Left lung (tissue), 4 donors: ENCODE measurements at regions not wholly inside any gene's neighbourhood (a gene's known extent, or its start where the extent isn't known, plus 50 kb on each side); places are given as distances from the start of the nearest gene placed in this dataset.
A peak's percentile ranks its signal among the peaks of the same experiment; 100 is the strongest.

Experiments used
- ATAC-seq: fragments of 200-7000 bp; cut with Tn5 transposase; one replicate; pipeline ENCODE4 v1.9.1; 2020; ENCODE audit warnings: moderate library complexity
- DNase-seq, 4 donors: peaks; one replicate each; pipeline ENCODE4 v3.0.0-alpha.2; 2013 to 2020
- H3K27ac ChIP-seq, 2 donors: fragments of 200-600 bp; sonication (generic) in 1 of 2; one replicate each; pipeline versions ENCODE4 v1.5.0 to v1.8.0; 2020 to 2021
- H3K27me3 ChIP-seq, 2 donors: fragments of 200-600 bp; sonication (generic) in 1 of 2; one replicate each; pipeline versions ENCODE4 v1.5.0 to v1.8.0; 2020 to 2021
- H3K36me3 ChIP-seq, 2 donors: fragments of 200-600 bp; sonication (generic) in 1 of 2; one replicate each; pipeline versions ENCODE4 v1.5.0 to v1.8.0; 2020 to 2021
- H3K4me1 ChIP-seq, 2 donors: fragments of 200-600 bp; one replicate each; pipeline ENCODE4 v1.8.0; 2021
- H3K4me3 ChIP-seq, 2 donors: fragments of 200-600 bp; sonication (generic) in 1 of 2; one replicate each; pipeline versions ENCODE4 v1.5.0 to v1.8.0; 2020 to 2021; ENCODE audit warnings: mild to moderate bottlenecking in 1 of 2
- H3K9me3 ChIP-seq, 2 donors: fragments of 200-600 bp; sonication (generic) in 1 of 2; one replicate each; pipeline versions ENCODE4 v1.5.0 to v1.8.0; 2020 to 2021
- intact Hi-C, 2 donors: fragments of 100-400 bp; cut with DNase I; formaldehyde crosslinking; loops; one replicate each; pipeline versions ENCODE4 v1.11.2 to v1.14.2; 2022
- TF ChIP-seq, protein P1 (sequence below), 2 donors: fragments of 200-600 bp; sonication (generic) in 1 of 2; IDR thresholded peaks; one replicate each; pipeline versions ENCODE4 v1.5.0 to v1.8.0; 2021; ENCODE audit warnings: antibody characterized with exemption in 2 of 2
- donor health status: DM: no; HTN: yes; CAD: no.
- donor health status: DM: no; HTN: no; CAD: no.

DNA sequence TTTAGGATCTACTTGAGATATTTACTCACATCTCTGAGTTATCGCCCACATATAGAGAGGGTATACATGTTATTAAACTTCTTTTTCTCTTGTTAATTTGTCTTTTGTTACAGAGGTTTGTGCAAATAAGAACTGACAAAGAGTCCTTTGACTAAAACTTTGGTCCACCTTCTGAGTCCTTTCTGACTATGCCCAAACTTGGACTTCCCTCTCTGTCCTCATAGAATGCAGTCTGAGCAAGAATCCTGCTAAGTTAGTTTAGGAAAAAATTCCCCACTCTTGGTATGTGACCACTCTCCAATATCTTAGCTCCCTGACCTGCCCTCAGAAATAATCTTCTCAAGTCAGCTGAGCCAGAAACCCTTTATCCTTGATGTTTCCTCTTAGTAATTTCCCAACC, 257.5 kb upstream of the REG3G start:
- intact Hi-C loops = no loop called here
- ATAC-seq (no peak), DNase-seq (no peak)
- TF ChIP-seq, protein P1, sequence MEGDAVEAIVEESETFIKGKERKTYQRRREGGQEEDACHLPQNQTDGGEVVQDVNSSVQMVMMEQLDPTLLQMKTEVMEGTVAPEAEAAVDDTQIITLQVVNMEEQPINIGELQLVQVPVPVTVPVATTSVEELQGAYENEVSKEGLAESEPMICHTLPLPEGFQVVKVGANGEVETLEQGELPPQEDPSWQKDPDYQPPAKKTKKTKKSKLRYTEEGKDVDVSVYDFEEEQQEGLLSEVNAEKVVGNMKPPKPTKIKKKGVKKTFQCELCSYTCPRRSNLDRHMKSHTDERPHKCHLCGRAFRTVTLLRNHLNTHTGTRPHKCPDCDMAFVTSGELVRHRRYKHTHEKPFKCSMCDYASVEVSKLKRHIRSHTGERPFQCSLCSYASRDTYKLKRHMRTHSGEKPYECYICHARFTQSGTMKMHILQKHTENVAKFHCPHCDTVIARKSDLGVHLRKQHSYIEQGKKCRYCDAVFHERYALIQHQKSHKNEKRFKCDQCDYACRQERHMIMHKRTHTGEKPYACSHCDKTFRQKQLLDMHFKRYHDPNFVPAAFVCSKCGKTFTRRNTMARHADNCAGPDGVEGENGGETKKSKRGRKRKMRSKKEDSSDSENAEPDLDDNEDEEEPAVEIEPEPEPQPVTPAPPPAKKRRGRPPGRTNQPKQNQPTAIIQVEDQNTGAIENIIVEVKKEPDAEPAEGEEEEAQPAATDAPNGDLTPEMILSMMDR (IDR thresholded peaks at IDR 0.05) = no peak
- no peaks in the 10 kb centered on the region for H3K4me1 ChIP-seq
- no peaks in the 10 kb centered on the region for H3K36me3 ChIP-seq
- no peak overlapping the region for H3K4me3 ChIP-seq
- peaks cover 0 to 2% of the 10 kb centered on the region in 2 donors for H3K9me3 ChIP-seq
- no peak overlapping the region for H3K27ac ChIP-seq
- no peaks in the 10 kb centered on the region for H3K27me3 ChIP-seq

DNA sequence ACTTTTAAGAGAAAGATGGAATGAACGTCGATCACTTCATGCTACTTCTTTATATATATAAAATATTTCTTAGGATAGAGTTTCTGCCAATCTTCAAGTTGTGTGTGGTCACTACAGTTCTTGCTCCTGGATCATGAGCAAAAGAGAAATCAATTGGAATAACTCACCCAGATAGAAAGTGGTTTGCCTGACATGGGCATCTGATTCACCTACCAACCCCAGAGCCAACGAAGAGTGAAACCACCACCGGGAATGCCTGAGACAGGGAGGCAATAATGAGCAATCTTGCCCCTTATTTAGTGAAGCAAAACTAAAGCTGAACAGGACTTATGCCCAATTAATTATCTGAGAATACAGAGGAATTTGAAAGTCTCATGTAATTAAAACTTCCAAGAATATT, 250.2 kb upstream of the REG3G start:
- Histone ChIP-seq H3K4me3 (no peak overlapping the region), H3K36me3 (no peaks in the 10 kb centered on the region), H3K9me3 (peaks cover 0 to 11% of the 10 kb centered on the region in 2 donors), H3K27me3 (no peaks in the 10 kb centered on the region), H3K27ac (no peak overlapping the region), H3K4me1 (no peaks in the 10 kb centered on the region)
- intact Hi-C loops = no loop called here
- no peak for DNase-seq
- TF ChIP-seq, protein P1 (IDR thresholded peaks at IDR 0.05) = no peak
- no peak for ATAC-seq

DNA sequence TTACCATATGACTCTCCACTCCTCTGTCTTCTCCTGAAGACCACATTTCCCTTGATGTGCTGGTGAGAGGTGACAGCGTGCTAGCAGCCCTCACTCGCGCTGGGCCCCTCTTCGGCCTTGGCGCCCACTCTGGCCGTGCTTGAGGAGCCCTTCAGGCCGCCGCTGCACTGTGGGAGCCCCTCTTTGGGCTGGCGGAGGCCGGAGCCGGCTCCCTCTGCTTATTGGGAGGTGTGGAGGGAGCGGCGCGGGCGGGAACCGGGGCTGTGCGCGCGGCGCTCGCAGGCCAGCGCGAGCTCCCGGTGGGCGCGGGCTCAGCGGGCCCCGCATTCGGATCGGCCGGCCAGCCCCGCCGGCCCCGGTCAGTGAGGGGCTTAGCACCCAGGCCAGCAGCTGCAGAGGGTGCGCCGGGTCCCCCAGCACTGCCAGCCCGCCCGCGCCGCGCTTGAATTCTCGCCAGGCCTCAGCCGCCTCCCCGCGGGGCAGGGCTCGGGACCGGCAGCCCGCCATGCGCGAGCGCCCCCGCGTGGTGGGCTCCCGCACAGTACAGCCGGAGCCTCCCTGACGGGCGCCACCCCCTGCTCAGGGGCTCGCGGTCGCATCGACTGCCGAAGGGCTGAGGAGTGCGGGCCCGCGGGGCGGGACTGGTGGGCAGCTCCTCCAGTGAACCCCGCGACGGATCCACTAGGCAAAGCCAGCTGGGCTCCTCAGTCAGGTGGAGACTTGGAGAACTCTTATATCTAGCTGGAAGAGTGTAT, 246.6 kb upstream of the REG3G start:
- TF ChIP-seq, protein P1 (IDR thresholded peaks at IDR 0.05) = no peak
- Histone ChIP-seq H3K27me3 (no peaks in the 10 kb centered on the region), H3K27ac (no peak overlapping the region), H3K4me3 (no peak overlapping the region), H3K9me3 (peaks cover 0 to 11% of the 10 kb centered on the region in 2 donors), H3K4me1 (no peaks in the 10 kb centered on the region), H3K36me3 (no peaks in the 10 kb centered on the region)
- DNase-seq (peak in 1 of 4 donors; percentile 74), ATAC-seq (no peak)
- intact Hi-C loops = no loop called here

DNA sequence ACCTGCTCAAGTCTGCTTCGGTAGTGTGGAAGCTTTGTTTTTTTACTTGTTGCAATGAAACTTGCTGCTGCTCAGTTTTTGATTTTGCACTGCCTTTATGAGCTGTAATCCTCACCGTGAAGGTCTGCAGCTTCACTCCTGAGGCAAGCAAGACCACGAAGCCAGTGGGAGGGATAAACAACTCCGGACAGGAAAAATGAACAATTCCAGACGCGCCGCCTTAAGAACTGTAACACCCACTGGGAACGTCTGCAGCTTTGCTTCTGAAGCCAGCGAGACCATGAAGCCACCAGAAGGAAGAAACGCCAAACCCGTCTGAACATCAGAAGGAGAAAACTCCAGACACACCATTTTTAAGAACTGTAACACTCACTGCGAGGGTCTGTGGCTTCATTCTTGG, 245.7 kb upstream of the REG3G start:
- Histone ChIP-seq H3K27ac (no peak overlapping the region), H3K9me3 (peaks cover 0 to 11% of the 10 kb centered on the region in 2 donors), H3K36me3 (no peaks in the 10 kb centered on the region), H3K4me3 (no peak overlapping the region), H3K27me3 (no peaks in the 10 kb centered on the region), H3K4me1 (no peaks in the 10 kb centered on the region)
- no peak for ATAC-seq
- intact Hi-C loops = no loop called here
- TF ChIP-seq, protein P1 (IDR thresholded peaks at IDR 0.05) = no peak
- DNase-seq = no peak

DNA sequence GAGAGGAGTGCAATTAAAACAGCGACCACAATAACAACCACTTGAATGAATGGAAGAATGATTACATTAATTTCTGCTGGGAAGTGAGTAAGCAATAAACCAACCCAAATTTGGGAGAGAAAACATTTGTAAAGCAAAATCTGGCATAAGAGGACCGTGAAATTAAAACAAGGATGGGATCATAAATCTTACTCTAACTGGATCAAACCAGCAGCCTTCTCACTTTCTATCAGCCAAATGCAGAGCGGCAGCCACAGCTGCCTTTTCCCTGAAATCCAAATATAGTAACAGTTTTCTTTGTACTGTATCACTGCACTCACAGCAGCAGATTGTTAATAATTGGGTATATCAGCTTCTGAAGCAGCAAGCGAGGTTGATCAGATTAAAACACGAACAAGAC, 245.2 kb upstream of the REG3G start:
- TF ChIP-seq, protein P1 (IDR thresholded peaks at IDR 0.05) = no peak
- Histone ChIP-seq H3K4me3 (no peak overlapping the region), H3K9me3 (peaks cover 0 to 11% of the 10 kb centered on the region in 2 donors), H3K36me3 (no peaks in the 10 kb centered on the region), H3K4me1 (no peaks in the 10 kb centered on the region), H3K27me3 (no peaks in the 10 kb centered on the region), H3K27ac (no peak overlapping the region)
- DNase-seq = no peak
- no peak for ATAC-seq
- intact Hi-C loops = no loop called here
